ENCODE measurements at regions not wholly inside any gene's neighbourhood (a gene's known extent, or its start where the extent isn't known, plus 50 kb on each side); places are given as distances from the start of the nearest gene placed in this dataset.

- DNase-seq, result no peak
- Histone ChIP-seq H3K4me3 (no peak overlapping the region), H3K36me3 (no peaks in the 10 kb centered on the region), H3K4me1 (no peaks in the 10 kb centered on the region), H3K27me3 (ENCODE audit: low read depth) (peaks cover 23% of the 10 kb centered on the region), H3K9me3 (replicated peaks) (no peaks in the 10 kb centered on the region), H3K27ac (replicated peaks) (no peak overlapping the region)
- TF ChIP-seq CTCF (IDR thresholded peaks at IDR 0.05; ENCODE audit: borderline replicate concordance), result no peak
- intact Hi-C loops (cut with micrococcal nuclease), result no loop called here
These were observed 223.0 kb downstream of the NFATC2 start for GRCh38 chr20:51319522-51319921.

GRCh38 chr20:51318058-51318949 is 224.2 kb downstream of the NFATC2 start:
- peak; percentile 21 for DNase-seq
- no peaks in the 10 kb centered on the region for H3K9me3 ChIP-seq (replicated peaks)
- intact Hi-C loops (cut with micrococcal nuclease), result no loop called here
- no peak overlapping the region for H3K27ac ChIP-seq (replicated peaks)
- no peaks in the 10 kb centered on the region for H3K4me1 ChIP-seq
- no peaks in the 10 kb centered on the region for H3K36me3 ChIP-seq
- TF ChIP-seq CTCF (IDR thresholded peaks at IDR 0.05; ENCODE audit: borderline replicate concordance), result peak; percentile 49
- H3K4me3 ChIP-seq, result no peak overlapping the region
- peaks cover 11% of the 10 kb centered on the region for H3K27me3 ChIP-seq (ENCODE audit: low read depth)

- H3K27ac ChIP-seq (replicated peaks), result no peak overlapping the region
- peaks cover 9% of the 10 kb centered on the region for H3K27me3 ChIP-seq (ENCODE audit: low read depth)
- peaks cover 11% of the 10 kb centered on the region for H3K4me1 ChIP-seq
- TF ChIP-seq CTCF (IDR thresholded peaks at IDR 0.05; ENCODE audit: borderline replicate concordance), result no peak
- DNase-seq, result no peak
- no peaks in the 10 kb centered on the region for H3K36me3 ChIP-seq
- H3K9me3 ChIP-seq (replicated peaks), result no peaks in the 10 kb centered on the region
- H3K4me3 ChIP-seq, result no peak overlapping the region
- intact Hi-C loops (cut with micrococcal nuclease), result no loop called here
These were observed 227.1 kb downstream of the NFATC2 start for GRCh38 chr20:51315390-51315789.

- intact Hi-C loops (cut with micrococcal nuclease), result loop anchor here (5.0 kb wide), 1 partner anchor 331 kb away; no protein-coding TSS in a partner anchor
- peaks cover 11% of the 10 kb centered on the region for H3K4me1 ChIP-seq
- H3K27ac ChIP-seq (replicated peaks), result no peak overlapping the region
- no peak overlapping the region for H3K4me3 ChIP-seq
- peaks cover 2% of the 10 kb centered on the region for H3K27me3 ChIP-seq (ENCODE audit: low read depth)
- H3K36me3 ChIP-seq, result no peaks in the 10 kb centered on the region
- no peak for DNase-seq
- no peak for TF ChIP-seq CTCF (IDR thresholded peaks at IDR 0.05; ENCODE audit: borderline replicate concordance)
- H3K9me3 ChIP-seq (replicated peaks), result no peaks in the 10 kb centered on the region
These were observed 229.1 kb downstream of the NFATC2 start for GRCh38 chr20:51313358-51313827.

GRCh38 chr20:51312480-51312783 is 230.1 kb downstream of the NFATC2 start:
- Histone ChIP-seq H3K27me3 (ENCODE audit: low read depth) (peaks cover 3% of the 10 kb centered on the region), H3K4me3 (no peak overlapping the region), H3K9me3 (replicated peaks) (no peaks in the 10 kb centered on the region), H3K36me3 (no peaks in the 10 kb centered on the region), H3K4me1 (peaks cover 11% of the 10 kb centered on the region), H3K27ac (replicated peaks) (no peak overlapping the region)
- DNase-seq, result no peak
- TF ChIP-seq CTCF (IDR thresholded peaks at IDR 0.05; ENCODE audit: borderline replicate concordance), result no peak
- intact Hi-C loops (cut with micrococcal nuclease), result loop anchor here (5.0 kb wide), 1 partner anchor 330 kb away; no protein-coding TSS in a partner anchor
